Choroid plexus epithelial cell (primary cell): ENCODE measurements at regions not wholly inside any gene's neighbourhood (a gene's known extent, or its start where the extent isn't known, plus 50 kb on each side); places are given as distances from the start of the nearest gene placed in this dataset.
A peak's percentile ranks its signal among the peaks of the same experiment; 100 is the strongest.

Experiments used
- DNase-seq: peaks from one replicate; pipeline ENCODE4 v3.0.0-alpha.2; 2010; ENCODE audit warnings: low read depth
- H3K4me3 ChIP-seq: 2 replicates; pipeline ENCODE4 v1.5.1; 2011; ENCODE audit warnings: low read depth, mild to moderate bottlenecking, control low read depth, low read length, moderate library complexity
- TF ChIP-seq, protein P1 (sequence below): conservative IDR thresholded peaks from 2 replicates; pipeline ENCODE4 v1.5.1; 2011; ENCODE audit warnings: low read depth, mild to moderate bottlenecking, control low read depth, inconsistent platforms, low read length, moderate library complexity

DNA sequence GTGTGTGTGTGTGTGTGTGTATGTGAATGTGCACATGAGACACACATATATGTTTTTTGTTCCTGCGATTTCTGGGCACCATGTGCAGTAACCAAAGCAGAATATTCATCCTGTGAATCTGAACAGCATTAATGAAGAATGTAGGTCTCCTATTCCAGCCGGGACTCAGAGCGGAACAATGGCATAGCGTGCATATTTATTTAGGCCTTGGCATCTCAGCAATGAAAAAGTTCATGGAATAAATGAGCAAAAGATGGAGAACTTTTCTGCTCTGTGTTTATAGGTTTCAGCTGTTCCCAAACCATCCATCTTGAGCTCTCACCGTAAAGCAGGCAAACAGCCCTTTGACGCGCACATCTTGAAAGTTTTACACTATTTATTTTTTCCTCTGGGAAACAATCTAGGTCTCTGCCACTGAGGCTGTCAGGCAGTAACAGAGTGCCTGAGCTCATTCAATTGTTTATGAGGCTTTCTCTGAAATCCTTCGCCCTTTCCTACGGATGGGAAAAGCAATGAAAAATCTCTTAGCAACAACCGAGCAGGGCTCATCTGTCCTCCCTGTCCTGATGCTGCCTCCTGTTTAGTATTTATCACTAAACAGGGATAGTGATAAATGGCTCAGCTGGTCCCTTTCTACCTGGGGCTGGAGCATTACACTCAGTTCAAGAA, 65.9 kb upstream of the KCNK12 start:
- no peak overlapping the region for H3K4me3 ChIP-seq
- DNase-seq = no peak
- TF ChIP-seq, protein P1, sequence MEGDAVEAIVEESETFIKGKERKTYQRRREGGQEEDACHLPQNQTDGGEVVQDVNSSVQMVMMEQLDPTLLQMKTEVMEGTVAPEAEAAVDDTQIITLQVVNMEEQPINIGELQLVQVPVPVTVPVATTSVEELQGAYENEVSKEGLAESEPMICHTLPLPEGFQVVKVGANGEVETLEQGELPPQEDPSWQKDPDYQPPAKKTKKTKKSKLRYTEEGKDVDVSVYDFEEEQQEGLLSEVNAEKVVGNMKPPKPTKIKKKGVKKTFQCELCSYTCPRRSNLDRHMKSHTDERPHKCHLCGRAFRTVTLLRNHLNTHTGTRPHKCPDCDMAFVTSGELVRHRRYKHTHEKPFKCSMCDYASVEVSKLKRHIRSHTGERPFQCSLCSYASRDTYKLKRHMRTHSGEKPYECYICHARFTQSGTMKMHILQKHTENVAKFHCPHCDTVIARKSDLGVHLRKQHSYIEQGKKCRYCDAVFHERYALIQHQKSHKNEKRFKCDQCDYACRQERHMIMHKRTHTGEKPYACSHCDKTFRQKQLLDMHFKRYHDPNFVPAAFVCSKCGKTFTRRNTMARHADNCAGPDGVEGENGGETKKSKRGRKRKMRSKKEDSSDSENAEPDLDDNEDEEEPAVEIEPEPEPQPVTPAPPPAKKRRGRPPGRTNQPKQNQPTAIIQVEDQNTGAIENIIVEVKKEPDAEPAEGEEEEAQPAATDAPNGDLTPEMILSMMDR = no peak

DNA sequence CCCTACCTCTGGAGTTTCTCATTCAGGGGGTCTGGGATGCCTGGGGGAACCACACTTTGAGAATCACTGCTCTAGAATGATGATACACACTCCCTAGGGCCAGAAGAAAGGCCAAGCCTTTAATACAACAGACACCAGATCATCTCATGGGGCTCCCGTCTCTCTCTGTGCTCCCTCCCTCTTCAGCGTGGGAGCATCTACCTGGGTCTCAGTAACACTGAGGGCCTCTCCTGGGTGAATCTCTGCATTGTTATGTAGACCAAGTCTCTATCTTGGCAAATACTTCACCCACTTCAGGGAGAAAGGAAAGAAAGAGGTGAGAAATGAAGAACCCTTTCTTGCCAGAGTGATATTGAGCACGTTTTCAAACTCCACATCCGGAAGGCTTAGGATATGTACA, 65.4 kb upstream of the KCNK12 start:
- H3K4me3 ChIP-seq = no peak overlapping the region
- DNase-seq = no peak
- TF ChIP-seq, protein P1 = no peak

DNA sequence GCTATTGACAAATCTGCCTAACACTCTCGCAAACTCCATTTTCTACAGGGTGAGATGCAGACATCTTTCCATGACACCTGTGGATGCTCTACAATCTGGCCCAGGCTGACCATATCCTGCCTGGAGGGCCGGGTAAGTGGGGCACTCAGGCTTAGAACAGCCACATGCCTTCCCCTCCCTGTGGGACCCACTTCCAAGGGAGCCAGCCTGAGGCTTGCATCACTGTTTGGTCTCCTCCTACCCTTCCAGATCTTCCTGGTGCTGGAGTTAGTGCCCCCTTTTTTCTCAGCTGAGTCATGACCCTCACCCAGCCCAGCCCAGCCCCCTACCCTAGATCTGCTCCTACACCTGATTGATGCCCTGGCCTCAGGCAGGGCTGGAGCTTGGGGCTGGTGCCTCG, 62.0 kb upstream of the KCNK12 start:
- DNase-seq = no peak
- TF ChIP-seq, protein P1 = no peak
- H3K4me3 ChIP-seq = no peak overlapping the region

DNA sequence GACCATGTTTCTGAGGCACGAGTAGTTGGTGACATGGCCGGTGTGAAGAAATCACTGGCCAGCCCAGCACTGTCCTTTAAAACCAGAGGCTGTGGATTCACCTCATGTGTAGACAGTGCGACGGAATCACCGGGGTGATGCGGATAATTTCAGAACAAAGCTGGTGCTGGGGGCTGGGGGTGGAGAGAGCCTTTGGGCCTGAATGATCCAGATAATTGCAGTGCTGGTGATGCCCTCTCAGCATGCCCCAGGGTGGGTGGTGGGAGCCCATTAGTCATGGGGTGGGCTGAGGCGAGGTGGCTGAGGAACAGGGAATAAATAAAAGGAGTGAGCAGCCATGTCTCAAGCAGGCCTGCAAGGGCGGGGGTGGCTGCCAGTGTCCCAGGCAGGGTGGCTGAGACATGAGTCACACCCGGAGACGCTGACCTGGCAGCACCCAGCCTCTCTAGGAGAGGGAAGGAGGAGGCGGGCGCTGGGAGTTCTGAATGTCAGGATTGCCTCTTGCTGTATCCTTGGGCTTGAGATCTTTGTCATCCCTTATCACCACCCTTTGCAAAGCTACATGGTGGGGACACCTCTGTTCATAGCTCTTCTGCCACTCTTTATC, 61.1 kb upstream of the KCNK12 start:
- H3K4me3 ChIP-seq = no peak overlapping the region
- peak; percentile 49 for DNase-seq
- TF ChIP-seq, protein P1 = no peak

- no peak overlapping the region for H3K4me3 ChIP-seq
- TF ChIP-seq, protein P1 = no peak
- DNase-seq = no peak
Observed at GRCh38 chr2:47631306-47631705, 60.5 kb upstream of the KCNK12 start.

DNA sequence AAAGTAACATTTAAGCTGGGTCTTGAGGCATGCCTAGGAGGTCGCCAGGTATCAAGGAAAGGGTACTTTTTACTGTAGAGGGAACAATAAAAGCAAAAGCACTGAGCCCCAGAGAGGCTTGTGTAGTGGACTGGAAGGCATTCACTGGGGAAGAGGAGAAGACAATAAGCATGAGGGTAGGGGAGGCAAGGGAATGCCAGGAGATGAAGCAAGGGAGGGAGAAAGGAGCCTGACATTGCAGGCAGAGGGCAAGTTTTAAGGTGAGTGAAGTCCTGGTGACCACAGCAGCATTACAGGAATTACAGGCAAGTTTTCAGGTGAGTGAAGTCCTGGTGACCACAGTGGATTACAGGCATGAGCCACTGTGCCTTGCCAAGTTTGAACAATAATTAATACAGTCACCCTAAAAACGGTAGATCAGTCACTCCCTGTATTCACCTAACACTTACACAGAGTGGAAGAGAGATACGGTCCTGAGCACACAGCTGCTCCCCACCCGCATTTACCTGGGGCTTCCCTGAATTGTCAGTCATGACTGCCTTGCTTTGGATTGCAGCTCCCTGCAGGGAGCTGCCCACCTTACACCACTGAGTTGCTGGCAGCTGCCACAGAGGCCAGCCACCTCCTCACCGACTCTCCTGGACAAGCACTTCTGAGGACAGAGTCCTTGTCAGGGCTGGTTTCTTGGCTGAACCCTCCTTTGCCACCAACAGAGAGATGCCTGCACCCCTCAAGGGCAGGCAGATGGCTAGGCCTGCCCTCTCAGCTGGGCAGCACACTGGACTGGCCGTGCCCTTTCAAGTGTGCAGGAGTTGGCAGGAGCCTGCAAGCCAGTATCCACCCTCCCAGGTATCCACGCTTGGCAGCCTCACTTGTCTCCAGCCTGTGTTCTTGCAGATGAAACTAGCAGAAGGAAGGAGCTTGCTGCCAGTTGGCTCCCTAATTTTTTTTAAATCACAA, 59.0 kb upstream of the KCNK12 start:
- TF ChIP-seq, protein P1 = no peak
- no peak for DNase-seq
- no peak overlapping the region for H3K4me3 ChIP-seq
